NCI-H226 (cell line): ENCODE measurements at regions not wholly inside any gene's neighbourhood (a gene's known extent, or its start where the extent isn't known, plus 50 kb on each side); places are given as distances from the start of the nearest gene placed in this dataset.
"Not testable (repeated sequence)": the region's sequence is repeated elsewhere in the genome, so short reads cannot be mapped to it uniquely, and the experiment has no call there.

Experiments used
- DNase-seq: peaks from one replicate; pipeline ENCODE4 v3.0.0-alpha.2; 2015

DNA sequence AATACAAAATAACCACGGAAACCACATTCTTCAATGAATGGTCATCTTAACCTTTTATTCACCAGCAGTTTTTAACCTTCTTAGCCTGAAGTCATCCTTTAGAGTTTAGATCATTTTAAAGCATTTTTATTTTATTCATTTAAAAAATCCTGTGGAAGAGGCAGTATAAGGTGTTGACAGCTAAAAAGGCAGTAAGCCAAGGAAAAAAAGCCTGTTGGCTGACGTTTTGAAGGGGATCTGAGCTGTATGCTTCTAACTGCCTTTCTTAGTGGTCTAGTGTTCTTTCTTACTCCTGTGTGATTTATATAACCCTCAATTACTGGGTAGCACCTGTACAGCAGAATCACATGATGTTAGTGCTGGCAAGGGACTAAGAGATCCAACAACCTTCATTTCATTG, 438.3 kb upstream of the SEL1L start:
- DNase-seq: no peak

DNA sequence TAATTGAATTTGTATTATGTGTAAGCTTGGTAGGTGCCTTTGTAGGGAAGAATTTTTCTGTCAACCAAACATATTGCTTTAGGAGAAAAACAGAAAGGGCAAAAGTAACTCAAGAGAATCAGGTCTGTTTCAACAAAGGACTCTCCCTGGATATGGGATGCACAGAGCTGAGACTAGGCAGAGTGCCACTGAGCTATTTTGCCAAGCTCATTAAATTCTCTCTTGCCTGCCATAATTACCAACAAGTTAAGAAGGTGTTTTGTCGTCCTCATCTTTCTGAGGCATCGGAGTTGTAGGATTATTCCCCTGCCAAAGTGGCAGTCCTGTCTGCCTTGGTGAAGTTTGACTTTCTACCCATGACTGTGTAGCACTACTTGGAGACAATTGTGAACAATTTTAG, 438.9 kb upstream of the SEL1L start:
- no peak for DNase-seq

GRCh38 chr14:81974543-81974942, 440.9 kb upstream of the SEL1L start:
- DNase-seq: no peak

GRCh38 chr14:81980601-81981306, 447.1 kb upstream of the SEL1L start:
- DNase-seq: no peak

DNA sequence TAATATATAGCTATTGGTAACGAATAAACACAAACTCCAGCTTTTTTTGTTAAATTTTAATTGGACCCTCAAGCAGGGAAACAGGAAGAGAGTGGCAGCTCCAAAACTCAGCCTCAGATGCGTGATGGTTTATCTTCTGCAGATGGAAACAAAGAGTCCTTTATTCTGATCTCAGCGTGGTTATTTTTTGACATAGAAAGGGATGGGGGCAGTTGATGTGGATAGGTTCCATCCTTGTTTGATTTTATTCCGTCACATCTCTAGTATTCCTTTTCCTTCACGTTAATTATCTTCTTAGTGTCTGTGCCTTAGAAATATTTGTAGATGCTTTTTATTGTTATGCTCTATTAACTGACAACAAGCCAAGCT, 447.6 kb upstream of the SEL1L start:
- DNase-seq: no peak

DNA sequence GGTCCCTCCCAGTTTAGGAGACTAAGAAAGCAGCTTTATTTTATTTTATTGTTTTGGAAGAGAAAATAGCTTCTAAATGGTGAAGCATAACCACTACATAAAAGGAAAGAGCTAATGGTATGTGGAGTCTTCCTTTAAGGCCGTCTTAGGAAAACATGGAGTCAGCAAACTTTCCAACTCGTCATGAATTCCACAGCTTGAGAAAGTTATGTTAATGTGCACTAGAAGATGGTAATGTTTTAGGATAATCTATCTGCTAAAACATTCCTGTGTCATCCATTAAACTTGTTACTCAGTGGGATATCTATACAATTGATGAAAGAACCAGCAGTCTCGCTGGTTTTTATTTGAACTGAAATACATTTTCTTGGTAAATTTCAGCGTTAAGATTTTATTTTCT, 448.4 kb upstream of the SEL1L start:
- no peak for DNase-seq

DNA sequence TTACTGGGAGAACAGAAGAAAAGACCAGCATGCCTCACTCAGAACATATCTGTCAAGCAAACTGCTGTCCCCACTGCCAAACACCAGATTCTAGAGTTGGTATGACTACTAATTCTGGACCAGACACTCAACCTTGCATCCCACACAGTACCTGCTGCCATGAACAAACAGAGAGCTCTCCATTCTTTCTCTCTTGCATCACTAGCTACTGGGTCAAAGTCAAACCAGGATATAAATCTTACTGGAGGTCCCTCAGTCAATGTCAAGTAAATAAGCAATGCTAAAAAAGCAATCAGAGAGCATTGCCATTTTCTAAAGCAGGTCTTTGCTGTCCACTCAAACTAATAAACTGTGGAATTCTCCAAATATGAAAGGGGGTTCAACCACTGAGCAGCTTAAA, 452.4 kb upstream of the SEL1L start:
- no peak for DNase-seq

- DNase-seq: no peak
These were observed 455.6 kb upstream of the SEL1L start for GRCh38 chr14:81989211-81989610.

DNA sequence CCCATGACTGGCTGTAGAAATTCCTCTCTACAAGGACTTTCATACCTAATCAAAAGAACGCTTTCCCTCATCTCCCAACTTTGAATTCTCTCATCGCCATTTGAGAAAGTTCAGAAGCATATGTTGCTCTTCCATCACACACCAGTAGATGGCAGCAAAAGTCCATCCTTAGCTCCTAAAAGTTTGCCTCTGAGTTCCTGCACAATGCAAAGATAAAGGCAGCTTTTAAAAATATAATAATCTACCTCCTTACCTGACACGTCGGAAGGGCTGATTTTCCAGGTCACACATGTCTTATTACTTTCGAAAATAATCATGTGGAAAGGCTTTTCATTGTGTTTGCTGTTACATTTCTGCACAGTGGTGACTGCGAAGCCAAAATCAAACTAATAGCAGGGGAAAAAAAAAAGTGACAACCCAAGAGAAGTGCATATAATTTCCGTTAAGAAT, 456.7 kb upstream of the SEL1L start:
- DNase-seq: no peak

GRCh38 chr14:81991998-81992397, 458.3 kb upstream of the SEL1L start:
- DNase-seq: no peak

GRCh38 chr14:81993432-81993831, 459.8 kb upstream of the SEL1L start:
- no peak for DNase-seq

DNA sequence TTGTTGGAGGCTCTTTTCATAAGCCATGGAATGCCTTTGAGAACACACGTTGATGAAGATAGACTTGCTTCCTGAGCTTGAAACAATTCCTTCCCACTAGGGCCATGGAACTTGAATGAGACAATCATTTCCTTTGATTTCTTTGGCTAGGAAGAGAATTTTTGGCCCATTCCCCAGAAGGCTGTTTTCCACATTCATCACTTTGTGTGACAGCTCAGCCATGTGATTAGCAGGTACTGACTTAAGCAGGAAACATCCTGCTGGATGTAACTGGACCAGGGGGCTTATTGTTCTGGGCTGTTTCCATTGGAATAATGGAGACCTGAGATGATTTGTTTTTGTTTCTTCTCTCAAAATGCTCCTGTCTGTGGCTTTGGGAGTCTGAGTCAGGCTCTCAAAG, 469.8 kb upstream of the SEL1L start:
- DNase-seq: no peak

DNA sequence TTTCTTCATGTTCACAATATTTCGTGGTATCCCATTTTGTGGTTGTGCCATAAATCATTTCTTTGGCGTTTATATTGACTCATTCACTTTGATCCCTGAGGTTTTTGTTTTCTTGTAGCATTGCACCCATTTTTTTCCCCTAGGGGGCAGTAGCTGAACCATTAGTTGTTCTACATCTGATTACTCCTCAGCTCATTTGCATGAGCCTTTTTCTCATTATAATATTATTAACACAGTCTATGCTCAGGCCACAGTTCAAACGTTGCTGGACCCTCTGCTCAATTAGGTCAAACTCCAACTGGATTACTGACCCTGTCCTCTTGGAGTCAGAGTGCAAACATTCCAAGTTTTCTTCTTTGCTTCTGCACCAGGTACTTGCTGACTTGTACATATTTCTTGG, 475.4 kb upstream of the SEL1L start:
- DNase-seq: no peak

DNA sequence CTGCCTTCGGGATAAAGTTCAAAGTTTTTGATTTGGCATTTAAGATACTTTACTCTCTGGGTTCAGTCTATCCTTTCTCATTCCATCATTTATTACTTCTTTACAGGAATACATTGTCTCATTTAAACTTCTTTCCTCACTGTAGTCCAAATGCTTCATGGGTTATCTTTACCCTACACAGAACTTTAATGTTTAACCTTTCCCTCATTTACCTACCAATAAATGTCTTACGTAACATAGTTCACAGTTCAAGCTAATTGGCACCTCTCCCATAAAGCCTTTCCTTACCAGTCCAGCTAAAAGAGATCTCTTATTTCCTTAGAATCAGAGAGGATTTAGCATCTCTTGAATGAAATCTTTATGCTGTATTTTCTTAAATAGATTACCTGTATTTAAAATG, 476.3 kb upstream of the SEL1L start:
- DNase-seq: no peak

DNA sequence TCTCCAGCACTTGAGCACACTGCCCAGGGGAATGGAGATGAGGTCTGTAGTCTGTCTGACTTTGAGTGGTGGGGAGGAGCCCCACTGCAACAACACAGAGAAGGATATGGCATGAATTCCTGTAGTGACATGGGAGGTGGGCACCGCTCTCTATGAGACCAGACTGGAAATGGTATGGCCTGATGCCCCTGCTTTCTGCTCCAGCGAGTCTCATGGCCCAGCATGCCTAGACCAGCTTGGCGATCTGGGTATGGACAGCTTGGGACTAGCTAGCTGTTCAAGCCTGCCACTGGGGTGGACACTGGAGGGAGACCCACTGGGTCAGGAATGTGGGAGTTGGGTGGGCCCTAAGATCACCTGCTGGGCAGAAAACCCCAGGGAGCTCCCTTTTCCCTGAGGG, 477.8 kb upstream of the SEL1L start:
- no peak for DNase-seq

- no peak for DNase-seq
These were observed 495.4 kb upstream of the SEL1L start for GRCh38 chr14:82029038-82029437.

DNA sequence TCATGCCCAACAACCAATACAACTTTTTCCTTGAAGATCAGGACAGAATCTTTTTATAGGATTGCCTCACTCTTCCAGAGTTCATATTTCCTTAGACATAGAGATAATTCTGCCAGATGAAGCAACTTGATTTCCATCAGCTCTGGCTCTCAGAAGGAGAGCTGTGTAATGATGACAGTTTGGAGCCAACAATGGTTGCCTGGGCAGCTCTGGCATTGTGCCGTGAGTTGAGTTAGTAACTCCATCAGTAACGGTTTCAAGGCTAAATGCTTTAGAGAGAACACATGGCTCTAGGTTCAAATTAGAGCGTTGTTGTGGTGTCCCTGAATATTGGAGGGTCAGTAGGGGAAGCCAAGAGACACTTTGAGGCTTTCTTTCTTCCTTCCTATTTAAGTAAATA, 501.7 kb upstream of the SEL1L start:
- no peak for DNase-seq

DNA sequence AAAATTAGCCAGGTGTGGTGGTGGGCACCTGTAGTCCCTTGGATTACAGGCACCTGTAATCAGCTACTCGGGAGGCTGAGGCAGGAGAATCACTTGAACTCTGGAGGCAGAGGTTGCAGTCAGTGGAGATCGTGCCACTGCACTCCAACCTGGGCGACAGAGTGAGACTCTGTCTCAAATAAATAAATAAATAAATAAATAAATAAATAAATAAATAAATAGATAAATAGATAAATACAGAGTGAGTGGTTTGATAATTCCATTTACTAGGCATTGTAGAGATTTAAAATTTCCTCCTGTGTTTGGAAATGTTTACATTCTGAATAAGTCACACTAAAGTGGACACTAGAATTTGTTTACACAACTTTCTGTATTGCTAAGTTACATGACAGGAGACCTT, 504.4 kb upstream of the SEL1L start:
- DNase-seq: not testable (repeated sequence)

DNA sequence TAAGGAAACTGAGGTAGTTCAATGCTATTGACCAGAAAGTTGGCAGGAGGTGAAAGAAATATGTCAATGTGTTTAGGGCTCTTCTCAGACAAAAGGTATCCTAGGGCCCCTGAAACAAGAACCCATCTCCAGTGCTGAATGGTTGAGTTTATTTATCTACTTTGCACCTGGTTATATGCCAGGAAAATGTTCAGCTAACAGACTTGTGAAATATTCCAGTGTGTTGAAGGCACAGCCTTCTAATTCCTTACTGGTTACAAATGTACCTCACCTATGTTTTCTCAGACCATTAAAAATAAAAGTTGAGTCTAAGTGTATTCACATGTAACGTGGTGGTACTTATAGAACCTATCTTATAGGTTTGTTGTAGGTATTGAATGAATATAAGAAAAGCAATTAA, 511.7 kb upstream of the SEL1L start:
- DNase-seq: no peak

DNA sequence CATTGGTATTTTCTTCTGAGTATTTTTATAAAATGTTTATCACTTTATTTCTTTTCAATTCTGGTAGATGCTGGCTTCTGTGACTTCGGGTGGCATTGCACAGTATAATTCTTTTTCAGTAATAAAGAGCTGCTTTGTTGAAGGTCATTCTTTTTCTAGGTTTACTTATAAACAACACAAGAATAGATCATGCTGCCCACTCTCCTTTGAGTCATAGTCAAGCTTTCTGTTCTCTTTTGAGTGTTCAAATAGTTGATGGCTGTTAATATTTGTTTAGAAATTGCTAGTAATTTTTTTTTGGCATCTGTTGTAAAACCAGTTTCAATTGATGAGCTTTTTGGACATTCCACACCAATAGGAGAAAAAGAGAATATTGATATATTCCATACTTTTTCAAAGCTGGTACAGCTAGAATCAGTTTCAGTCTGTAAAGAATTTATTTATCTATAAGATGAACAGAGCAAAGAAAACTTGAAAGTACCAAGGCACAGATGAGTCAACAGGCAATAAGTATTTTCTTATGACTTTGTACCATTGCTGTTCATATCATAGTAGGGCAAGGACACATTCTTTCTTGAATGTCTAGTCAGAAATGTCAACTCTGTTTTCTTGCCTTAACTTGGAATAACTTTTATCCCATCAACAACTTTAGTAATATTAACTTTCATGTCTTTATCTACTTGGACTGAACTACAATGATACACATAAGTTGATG, 513.0 kb upstream of the SEL1L start:
- no peak for DNase-seq

DNA sequence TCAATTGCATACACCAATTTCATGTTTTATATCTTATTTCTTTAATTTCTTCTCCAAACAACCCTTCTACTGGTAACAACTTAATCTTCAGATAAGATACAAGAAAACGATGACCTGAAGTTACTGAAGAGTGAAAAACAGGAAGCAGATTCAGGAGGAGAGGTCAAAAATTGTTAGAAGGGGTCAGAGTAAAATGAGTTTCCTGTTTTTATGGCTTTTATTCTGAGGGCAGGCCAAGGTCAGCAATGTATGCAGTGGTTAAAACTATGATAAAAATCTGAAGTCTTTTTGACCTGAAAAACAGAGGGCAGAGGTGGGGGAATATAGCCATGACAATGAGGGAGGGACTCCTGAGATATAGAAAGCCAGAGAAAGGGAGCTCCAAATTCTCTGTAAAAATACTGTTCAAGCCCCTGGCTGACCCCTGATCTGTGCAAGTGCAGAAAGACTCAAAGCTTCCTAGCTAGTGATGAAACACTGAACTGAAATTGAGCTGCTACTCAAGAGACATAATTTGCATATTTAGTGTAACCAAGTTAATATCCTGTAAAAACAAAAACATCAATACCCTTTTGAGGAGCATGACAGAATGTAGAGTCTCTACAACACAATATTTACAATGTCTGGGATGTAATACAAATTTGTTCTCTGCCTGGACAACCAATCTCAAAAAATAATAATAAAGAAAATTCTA, 514.3 kb upstream of the SEL1L start:
- no peak for DNase-seq

- no peak for DNase-seq
These were observed 519.1 kb upstream of the SEL1L start for GRCh38 chr14:82052778-82053177.

- DNase-seq: no peak
These were observed 522.0 kb upstream of the SEL1L start for GRCh38 chr14:82055515-82056115.

DNA sequence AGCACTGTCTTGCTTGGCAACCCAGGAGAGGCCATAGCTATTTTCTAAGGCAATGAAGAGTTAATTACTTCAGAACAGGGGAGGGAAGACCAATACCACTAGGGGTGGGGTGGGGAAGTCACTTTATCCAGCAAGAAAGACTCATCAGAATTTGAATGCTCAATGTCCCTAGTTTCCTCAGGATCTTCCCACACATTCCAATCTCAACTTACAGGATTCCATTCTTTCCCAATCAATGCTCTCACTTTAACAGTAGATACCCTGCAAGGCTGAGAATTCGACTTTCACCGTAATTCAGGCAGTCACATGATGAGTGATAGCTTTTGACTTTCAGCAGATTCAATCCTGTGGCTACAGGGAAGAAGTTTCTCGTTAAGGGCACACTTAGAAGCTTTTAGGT, 526.6 kb upstream of the SEL1L start:
- DNase-seq: no peak
